Hematopoietic multipotent progenitor cell treated with erythropoietin and hydrocortisone succinate and interleukin-3 and kit ligand, for 4 days (in vitro differentiated cells): ENCODE measurements at regions not wholly inside any gene's neighbourhood (a gene's known extent, or its start where the extent isn't known, plus 50 kb on each side); places are given as distances from the start of the nearest gene placed in this dataset.
"Not testable (repeated sequence)": the region's sequence is repeated elsewhere in the genome, so short reads cannot be mapped to it uniquely, and the experiment has no call there.

Experiments
- DNase-seq: peaks from one replicate; pipeline ENCODE4 v3.0.0-alpha.2; 2015

GRCh38 chr11:45379162-45379863 is 93.2 kb upstream of the SYT13 start:
- no peak for DNase-seq

GRCh38 chr11:45378516-45378915 is 92.4 kb upstream of the SYT13 start:
- no peak for DNase-seq

DNA sequence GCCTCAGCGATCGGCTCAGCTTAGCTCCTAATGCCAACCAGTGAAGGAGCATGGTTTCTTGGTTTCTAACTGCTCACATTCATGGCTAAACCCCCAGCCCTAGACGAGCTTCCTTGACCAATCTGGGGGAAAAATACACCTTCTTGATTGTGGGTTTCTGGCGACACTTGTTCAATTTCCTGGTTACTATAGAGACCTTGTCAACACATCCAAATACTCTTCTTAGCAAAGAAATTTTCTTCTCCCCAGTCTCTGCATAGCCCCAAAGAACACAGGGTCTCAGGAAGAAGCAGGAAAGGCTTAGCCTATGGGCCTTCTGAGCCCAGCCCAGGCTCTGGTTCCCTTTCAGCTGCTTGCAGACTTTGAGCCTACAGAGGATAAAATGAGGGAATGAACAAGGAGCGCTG is 88.5 kb upstream of the SYT13 start:
- peak; percentile 16 for DNase-seq

DNA sequence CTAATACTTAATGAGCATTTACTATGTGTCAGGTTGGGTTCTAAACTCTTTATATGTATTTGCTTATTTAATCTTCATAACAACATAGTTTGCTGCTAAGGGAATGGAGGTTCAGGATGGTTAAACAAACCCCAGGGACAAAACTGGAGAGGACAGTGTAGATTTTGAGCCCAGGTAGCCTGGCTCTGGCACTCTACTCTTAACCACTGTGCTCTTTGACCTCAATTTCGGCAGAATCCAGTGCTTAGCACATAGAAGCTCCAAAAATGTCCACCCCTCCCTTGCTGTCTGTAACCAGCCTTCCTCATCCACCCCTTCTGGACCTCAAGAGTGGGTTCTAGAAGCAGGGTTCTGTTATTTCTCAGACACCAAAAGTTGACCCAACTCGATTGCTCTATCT is 88.0 kb upstream of the SYT13 start:
- DNase-seq, result no peak

- no peak for DNase-seq
Measured at GRCh38 chr11:45373506-45374035, 87.4 kb upstream of the SYT13 start.

- not testable (repeated sequence) for DNase-seq
Measured at GRCh38 chr11:45372414-45372813, 86.3 kb upstream of the SYT13 start.

GRCh38 chr11:45371251-45372115 is 85.3 kb upstream of the SYT13 start:
- peak; percentile 76 for DNase-seq

- no peak for DNase-seq
Measured at GRCh38 chr11:45369313-45369712, 83.2 kb upstream of the SYT13 start.

DNA sequence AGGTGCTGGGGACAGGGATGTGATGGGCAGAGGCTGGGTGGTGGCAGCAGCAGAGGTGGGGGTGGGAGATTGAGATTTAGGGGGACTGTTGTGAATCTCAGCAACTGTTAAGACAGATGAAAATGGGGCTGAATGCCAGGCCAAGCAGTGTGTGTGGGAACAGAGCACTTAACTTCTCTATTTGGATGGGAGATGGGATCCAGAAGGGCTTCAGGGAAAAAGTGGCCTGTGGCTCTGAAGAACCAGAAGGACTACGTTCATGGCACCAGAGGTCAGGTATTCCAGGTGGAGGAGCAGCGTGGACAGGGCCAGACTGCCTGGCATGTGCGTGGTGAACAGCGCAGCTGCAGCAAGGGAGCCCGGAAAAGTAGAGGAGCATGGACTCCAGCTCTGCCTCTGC is 82.6 kb upstream of the SYT13 start:
- no peak for DNase-seq

GRCh38 chr11:45366619-45367190 is 80.6 kb upstream of the SYT13 start:
- no peak for DNase-seq

DNA sequence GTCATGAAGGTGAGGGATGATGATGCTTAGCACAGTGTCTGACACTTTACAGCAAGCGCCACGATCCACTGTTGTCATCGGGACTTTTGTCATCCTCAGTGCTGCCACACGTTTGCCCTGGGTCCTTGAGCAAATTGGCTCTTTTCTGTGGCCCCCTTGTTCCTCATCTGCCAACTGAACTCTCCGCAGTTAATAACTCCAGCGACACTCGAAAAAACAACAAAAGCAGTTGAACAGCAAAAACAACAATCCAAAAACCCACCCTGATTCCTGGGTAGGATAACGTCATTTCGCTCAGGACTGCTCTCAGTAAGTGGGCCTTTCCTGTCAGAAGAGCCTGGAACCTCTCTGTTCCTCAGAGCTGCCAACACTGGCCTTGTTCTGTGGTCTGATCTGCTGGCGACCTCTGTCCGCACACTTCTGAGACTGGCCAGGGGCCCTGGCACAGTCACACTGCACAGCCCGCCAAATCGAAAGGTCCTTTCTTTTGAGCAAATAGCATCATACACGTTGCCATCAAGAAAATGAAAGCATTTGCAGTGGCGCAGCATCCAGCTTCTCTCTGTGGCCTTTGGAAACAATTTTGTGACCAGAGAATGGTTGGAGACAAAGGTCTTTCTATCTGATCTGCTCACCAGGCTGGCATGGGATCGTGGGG is 79.9 kb upstream of the SYT13 start:
- DNase-seq, result no peak

DNA sequence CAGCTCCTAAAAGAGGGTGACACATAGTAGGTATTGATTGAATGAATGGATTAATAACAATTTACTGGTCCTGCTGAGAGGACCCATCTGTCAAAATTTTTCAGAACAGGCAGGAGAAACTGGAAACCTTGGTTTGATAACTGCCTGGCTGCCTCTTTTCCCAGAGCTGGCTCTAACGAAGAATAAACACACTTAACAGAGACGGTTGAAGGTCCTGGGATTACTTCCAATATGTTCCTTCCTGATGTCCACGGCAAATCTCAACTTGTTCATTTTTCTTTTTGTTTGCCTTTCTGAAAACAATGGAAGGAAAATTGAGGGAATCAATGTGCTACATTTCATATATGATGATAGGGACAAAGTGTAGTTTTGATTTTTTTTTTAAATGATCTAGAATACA is 76.5 kb upstream of the SYT13 start:
- DNase-seq, result no peak

DNA sequence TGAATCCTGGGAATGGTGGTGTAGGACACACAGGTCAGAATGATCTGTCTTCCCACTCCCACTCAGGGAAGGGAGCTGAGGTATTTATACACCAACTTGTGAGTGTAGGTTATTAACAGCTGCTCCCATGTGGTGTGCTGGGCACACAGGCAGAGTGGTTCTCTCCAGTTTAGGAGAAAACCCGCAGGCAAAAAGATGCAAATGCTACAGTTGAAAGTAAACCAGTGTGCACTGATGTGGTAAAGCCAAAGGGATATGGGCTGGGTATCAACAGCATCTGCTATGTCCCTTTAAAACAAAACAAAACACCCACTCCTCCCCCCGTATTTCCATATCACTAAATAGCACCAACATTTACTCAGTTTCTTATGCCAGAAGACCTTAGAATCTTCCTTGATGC is 75.4 kb upstream of the SYT13 start:
- no peak for DNase-seq

DNA sequence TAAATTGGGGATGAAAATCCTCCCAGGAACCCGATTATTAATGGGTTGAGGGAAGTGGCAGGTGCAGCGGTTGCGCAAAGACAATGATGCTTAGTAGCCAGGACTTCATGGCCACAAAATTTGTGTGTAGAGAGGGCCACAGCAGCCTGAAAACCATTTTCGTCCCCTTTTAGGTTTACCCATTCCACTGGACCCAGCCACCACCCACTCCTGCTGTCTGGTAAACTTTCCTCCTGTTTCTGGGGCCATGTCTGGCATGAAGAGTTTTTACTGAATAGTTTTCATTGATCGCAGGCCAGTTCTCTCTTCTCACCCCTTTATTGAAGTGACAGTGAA is 69.5 kb upstream of the SYT13 start:
- no peak for DNase-seq

DNA sequence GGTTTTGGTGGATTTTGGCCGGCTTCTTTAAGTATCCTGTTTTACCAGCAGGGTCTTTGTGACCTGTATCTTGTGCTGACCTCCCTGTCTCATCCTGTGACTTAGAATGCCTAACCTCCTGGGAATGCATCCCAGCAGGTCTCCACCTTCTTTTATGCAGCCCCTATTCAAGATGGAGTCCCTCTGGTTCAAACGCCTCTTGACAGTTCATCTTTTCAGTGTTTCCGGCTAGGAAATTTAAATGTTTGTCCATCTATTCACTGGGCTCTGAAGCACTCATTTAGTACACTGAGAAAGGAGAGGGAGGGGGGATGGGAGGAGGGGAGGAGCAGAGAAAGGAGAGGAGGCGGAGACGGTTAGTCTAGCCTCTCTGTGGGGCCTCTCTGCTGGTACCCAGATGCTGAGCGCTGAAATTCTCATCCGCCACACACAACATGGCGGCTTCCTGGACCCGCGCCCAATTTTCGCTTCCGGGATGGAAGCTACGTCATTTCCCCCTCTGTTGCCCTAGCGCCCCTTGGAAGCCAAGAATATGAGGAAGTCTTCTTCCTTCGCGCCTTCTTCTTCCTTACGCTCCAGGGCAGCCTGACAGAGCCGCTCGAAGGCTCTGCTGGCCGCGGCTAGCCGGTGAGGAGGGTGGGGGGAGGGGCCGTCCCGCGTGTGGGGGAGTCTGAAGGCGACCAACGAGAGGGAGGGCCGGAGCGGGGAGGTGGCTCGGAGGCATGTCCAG is 69.0 kb upstream of the SYT13 start:
- DNase-seq, result peak; percentile 94

DNA sequence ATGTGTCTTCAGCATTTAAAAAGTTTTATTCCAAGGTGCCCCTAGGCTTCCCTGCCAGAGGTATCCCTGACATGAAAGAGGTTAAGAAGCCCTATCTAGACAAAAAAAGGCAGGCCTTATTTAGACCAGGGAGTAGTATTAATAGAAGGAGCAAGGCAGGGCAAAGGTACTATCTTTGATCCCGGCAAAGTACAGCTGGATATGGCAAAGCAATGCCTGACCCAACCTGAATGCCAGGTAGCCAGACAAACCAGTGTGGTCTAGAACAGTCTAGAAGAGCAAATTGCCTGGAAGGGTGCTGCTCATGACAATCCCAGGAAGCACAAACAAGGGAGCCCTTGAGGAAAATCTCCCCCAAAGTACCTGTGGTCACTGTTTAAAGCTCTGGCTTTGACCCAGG is 62.6 kb upstream of the SYT13 start:
- no peak for DNase-seq

GRCh38 chr11:45347348-45348082 is 61.4 kb upstream of the SYT13 start:
- no peak for DNase-seq

DNA sequence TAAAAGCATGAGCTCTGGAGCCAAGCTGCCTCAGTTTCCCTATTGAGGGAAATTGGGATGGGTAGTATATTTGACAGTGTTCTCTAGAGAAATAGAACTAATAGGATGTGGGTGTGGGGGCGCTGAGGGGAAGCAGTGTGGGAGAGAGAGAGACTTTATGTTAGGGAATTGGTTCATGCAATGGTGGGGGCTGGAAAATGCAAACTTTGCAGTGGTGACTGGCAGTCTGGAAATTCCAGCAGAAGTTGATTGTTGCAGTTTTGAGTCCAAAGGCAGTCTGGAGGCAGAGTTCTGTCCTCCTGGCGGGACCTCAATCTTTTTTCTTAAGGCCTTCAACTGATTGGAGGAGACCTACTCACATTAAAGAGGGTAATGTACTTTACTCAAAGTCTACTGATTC is 59.4 kb upstream of the SYT13 start:
- no peak for DNase-seq

DNA sequence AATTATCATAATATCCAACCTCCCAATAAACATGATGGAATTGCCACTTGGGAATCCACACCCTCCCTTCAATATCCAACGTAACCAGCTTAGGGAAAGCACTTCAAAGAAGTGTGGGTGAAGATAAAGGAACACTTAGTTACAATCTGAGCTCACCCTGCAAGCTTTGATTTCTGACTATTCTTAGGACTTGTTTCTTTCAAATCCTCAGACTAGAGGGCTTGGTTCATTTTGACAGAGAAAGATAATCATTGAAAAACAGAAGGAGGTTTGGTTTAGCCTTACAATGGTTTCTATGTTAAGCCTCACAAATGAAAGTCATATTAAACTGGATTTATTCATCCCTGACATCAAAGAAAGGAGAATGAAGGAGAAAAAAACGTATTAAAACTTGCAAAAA is 57.9 kb upstream of the SYT13 start:
- no peak for DNase-seq

- DNase-seq, result no peak
Measured at GRCh38 chr11:45343444-45343843, 57.3 kb upstream of the SYT13 start.

- DNase-seq, result no peak
Measured at GRCh38 chr11:45341372-45341771, 55.2 kb upstream of the SYT13 start.
